ENCODE measurements at regions not wholly inside any gene's neighbourhood (a gene's known extent, or its start where the extent isn't known, plus 50 kb on each side); places are given as distances from the start of the nearest gene placed in this dataset.

DNA sequence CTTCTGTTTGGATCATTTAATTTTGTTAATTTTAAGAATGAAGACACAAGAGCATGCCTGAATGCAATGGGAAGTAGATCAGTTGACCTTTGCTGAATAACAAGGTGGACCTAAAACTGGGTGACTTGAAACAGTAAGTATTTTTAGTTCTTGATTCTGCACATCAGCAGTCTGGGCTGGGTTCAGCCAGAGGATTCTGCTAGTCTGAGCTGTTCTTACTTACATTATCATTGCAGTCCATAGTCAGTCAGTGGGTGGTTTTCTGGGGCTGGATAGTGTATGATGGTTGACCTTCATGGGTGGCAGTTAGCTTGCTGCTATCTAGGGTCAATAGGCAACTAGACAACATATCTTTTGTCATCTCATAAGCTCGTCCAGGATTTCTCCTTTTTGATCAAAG lies 91.4 kb downstream of the HS3ST1 start:
- H3K4me3 ChIP-seq (ENCODE audit: low read length): no peak overlapping the region
- H3K9me3 Mint-ChIP-seq: peaks cover 0 to 2% of the 10 kb centered on the region in 2 donors
- DNase-seq: no peak
- H3K27me3 Mint-ChIP-seq (ENCODE audit: low read depth in 2 of 2): peaks cover 0 to 3% of the 10 kb centered on the region in 2 donors
- H3K27me3 ChIP-seq (ENCODE audit: control insufficient read depth, insufficient read depth, low read length): no peaks in the 10 kb centered on the region
- H3K9me3 ChIP-seq (ENCODE audit: control insufficient read depth, insufficient read depth, low read length): no peaks in the 10 kb centered on the region
- TF ChIP-seq, protein P1, sequence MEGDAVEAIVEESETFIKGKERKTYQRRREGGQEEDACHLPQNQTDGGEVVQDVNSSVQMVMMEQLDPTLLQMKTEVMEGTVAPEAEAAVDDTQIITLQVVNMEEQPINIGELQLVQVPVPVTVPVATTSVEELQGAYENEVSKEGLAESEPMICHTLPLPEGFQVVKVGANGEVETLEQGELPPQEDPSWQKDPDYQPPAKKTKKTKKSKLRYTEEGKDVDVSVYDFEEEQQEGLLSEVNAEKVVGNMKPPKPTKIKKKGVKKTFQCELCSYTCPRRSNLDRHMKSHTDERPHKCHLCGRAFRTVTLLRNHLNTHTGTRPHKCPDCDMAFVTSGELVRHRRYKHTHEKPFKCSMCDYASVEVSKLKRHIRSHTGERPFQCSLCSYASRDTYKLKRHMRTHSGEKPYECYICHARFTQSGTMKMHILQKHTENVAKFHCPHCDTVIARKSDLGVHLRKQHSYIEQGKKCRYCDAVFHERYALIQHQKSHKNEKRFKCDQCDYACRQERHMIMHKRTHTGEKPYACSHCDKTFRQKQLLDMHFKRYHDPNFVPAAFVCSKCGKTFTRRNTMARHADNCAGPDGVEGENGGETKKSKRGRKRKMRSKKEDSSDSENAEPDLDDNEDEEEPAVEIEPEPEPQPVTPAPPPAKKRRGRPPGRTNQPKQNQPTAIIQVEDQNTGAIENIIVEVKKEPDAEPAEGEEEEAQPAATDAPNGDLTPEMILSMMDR (IDR thresholded peaks at IDR 0.05): no peak
- 75% methylated on average over 1 of the region's 1 CpG for WGBS (ENCODE audit: insufficient coverage)
- intact Hi-C loops (cut with micrococcal nuclease): no loop called here
- no peaks in the 10 kb centered on the region for H3K4me1 Mint-ChIP-seq
- ATAC-seq: no peak
- H3K4me3 Mint-ChIP-seq: no peak overlapping the region
- no peaks in the 10 kb centered on the region for H3K36me3 Mint-ChIP-seq
- no peak overlapping the region for H3K27ac ChIP-seq (ENCODE audit: low read length)
- H3K27ac Mint-ChIP-seq: no peak overlapping the region
- H3K36me3 ChIP-seq (ENCODE audit: control insufficient read depth, insufficient read depth, low read length): no peaks in the 10 kb centered on the region
- H3K4me1 ChIP-seq (ENCODE audit: control insufficient read depth, insufficient read depth, low read length): no peaks in the 10 kb centered on the region

DNA sequence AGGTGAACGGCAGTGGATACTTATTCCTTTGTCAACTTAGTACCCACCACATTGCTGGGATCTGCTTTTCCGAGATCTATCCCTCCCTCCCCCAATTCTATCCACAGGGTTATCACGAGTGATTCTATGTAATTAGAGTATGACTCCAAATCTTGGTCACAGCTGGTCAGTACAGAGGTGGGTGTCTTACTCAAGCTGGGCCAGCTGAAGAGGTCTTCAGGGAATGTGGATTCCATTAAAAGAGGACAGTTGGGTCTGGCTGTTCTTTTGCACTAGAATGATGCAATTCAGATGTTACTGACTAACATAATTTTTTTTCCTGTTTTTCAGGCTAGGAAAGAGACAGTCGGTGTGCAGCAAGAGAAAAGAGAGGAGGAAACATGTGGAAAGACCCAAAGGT lies 92.3 kb downstream of the HS3ST1 start:
- TF ChIP-seq, protein P1 (IDR thresholded peaks at IDR 0.05): no peak
- Histone ChIP-seq H3K4me1 (ENCODE audit: control insufficient read depth, insufficient read depth, low read length) (no peaks in the 10 kb centered on the region), H3K9me3 (ENCODE audit: control insufficient read depth, insufficient read depth, low read length) (no peaks in the 10 kb centered on the region), H3K36me3 (ENCODE audit: control insufficient read depth, insufficient read depth, low read length) (no peaks in the 10 kb centered on the region), H3K4me3 (ENCODE audit: low read length) (no peak overlapping the region), H3K27me3 (ENCODE audit: control insufficient read depth, insufficient read depth, low read length) (no peaks in the 10 kb centered on the region), H3K27ac (ENCODE audit: low read length) (no peak overlapping the region)
- H3K4me3 Mint-ChIP-seq: no peak overlapping the region
- H3K9me3 Mint-ChIP-seq: peaks cover 0 to 2% of the 10 kb centered on the region in 2 donors
- H3K4me1 Mint-ChIP-seq: no peaks in the 10 kb centered on the region
- intact Hi-C loops (cut with micrococcal nuclease): no loop called here
- WGBS (ENCODE audit: insufficient coverage): 85% methylated on average over 3 of the region's 4 CpGs
- H3K27me3 Mint-ChIP-seq (ENCODE audit: low read depth in 2 of 2): peaks cover 0 to 9% of the 10 kb centered on the region in 2 donors
- ATAC-seq: no peak
- H3K27ac Mint-ChIP-seq: no peak overlapping the region
- no peak for DNase-seq
- no peaks in the 10 kb centered on the region for H3K36me3 Mint-ChIP-seq

DNA sequence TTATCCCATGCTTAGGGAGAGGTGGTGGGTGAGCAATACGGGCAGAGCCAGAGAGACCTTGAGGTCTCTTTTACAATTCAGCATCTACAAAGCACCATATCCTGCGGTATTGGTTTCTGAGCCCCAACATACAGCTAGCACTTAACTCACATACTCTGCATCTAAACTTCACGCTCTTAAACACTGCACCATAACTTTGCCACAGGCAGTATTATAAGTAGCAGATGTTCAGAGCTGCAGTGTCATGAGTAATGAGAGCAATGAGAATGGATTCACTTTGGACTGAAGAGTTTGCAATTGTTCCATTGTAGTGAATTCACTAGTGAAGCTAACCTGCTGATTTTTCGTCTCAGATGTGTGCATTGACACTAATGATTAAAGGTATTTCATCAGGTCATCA lies 93.8 kb downstream of the HS3ST1 start:
- H3K36me3 ChIP-seq (ENCODE audit: control insufficient read depth, insufficient read depth, low read length): no peaks in the 10 kb centered on the region
- H3K27ac ChIP-seq (ENCODE audit: low read length): no peak overlapping the region
- DNase-seq (no peak), ATAC-seq (no peak)
- H3K9me3 ChIP-seq (ENCODE audit: control insufficient read depth, insufficient read depth, low read length): no peaks in the 10 kb centered on the region
- intact Hi-C loops (cut with micrococcal nuclease): no loop called here
- no peaks in the 10 kb centered on the region for H3K27me3 ChIP-seq (ENCODE audit: control insufficient read depth, insufficient read depth, low read length)
- TF ChIP-seq, protein P1 (IDR thresholded peaks at IDR 0.05): no peak
- no peaks in the 10 kb centered on the region for H3K4me1 ChIP-seq (ENCODE audit: control insufficient read depth, insufficient read depth, low read length)
- no peak overlapping the region for H3K4me3 Mint-ChIP-seq
- H3K27me3 Mint-ChIP-seq (ENCODE audit: low read depth in 2 of 2): peaks cover 0 to 9% of the 10 kb centered on the region in 2 donors
- H3K9me3 Mint-ChIP-seq: peaks cover 0 to 2% of the 10 kb centered on the region in 2 donors
- H3K4me1 Mint-ChIP-seq: no peaks in the 10 kb centered on the region
- no peak overlapping the region for H3K4me3 ChIP-seq (ENCODE audit: low read length)
- WGBS (ENCODE audit: insufficient coverage): 100% methylated on average over 2 of the region's 4 CpGs
- no peaks in the 10 kb centered on the region for H3K36me3 Mint-ChIP-seq
- no peak overlapping the region for H3K27ac Mint-ChIP-seq

DNA sequence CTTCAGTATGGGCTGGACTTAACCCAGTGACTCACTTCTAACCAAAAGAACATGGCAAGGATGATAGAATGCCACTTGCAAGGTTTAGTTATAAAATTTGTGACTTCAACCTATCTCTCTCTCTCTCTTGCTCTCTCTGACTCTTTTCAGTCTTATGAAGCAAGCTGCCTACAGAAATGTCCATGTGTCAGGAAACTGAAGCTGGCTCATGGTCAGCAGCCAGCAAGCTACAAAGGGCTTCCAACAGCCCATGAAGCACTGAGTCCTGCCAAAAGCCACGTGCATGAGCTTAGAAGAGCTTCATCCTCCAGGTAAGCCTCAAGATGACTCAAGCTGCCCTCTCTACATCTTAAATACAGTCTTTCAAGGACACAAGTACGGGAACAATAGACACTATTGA lies 100.3 kb downstream of the HS3ST1 start:
- Histone ChIP-seq H3K27me3 (ENCODE audit: control insufficient read depth, insufficient read depth, low read length) (no peaks in the 10 kb centered on the region), H3K9me3 (ENCODE audit: control insufficient read depth, insufficient read depth, low read length) (peaks cover 7% of the 10 kb centered on the region), H3K36me3 (ENCODE audit: control insufficient read depth, insufficient read depth, low read length) (no peaks in the 10 kb centered on the region), H3K4me1 (ENCODE audit: control insufficient read depth, insufficient read depth, low read length) (no peaks in the 10 kb centered on the region), H3K4me3 (ENCODE audit: low read length) (no peak overlapping the region), H3K27ac (ENCODE audit: low read length) (no peak overlapping the region)
- ATAC-seq (no peak), DNase-seq (no peak)
- Mint-ChIP-seq H3K27me3 (ENCODE audit: low read depth in 2 of 2) (peaks cover 0 to 9% of the 10 kb centered on the region in 2 donors), H3K4me1 (no peaks in the 10 kb centered on the region), H3K27ac (no peak overlapping the region), H3K4me3 (no peak overlapping the region), H3K36me3 (no peaks in the 10 kb centered on the region), H3K9me3 (peaks cover 0 to 1% of the 10 kb centered on the region in 2 donors)
- 67% methylated on average over 1 of the region's 2 CpGs for WGBS (ENCODE audit: insufficient coverage)
- intact Hi-C loops (cut with micrococcal nuclease): no loop called here
- TF ChIP-seq, protein P1 (IDR thresholded peaks at IDR 0.05): no peak
